ENCODE measurements at regions not wholly inside any gene's neighbourhood (a gene's known extent, or its start where the extent isn't known, plus 50 kb on each side); places are given as distances from the start of the nearest gene placed in this dataset.
A peak's percentile ranks its signal among the peaks of the same experiment; 100 is the strongest.
"Not testable (repeated sequence)": the region's sequence is repeated elsewhere in the genome, so short reads cannot be mapped to it uniquely, and the experiment has no call there.

- H3K27ac ChIP-seq (ENCODE audit: extremely low read depth, low read depth, low read length): no peak overlapping the region
- H3K36me3 ChIP-seq (ENCODE audit: control insufficient read depth in 2 of 2, insufficient read depth in 1 of 2, low read length in 2 of 2): no peaks in the 10 kb centered on the region
- no peaks in the 10 kb centered on the region for H3K9me3 ChIP-seq (ENCODE audit: control insufficient read depth, insufficient read depth, low read depth, low read length)
- H3K4me3 ChIP-seq (ENCODE audit: low read depth, low read length): no peak overlapping the region
- no peaks in the 10 kb centered on the region for H3K4me1 ChIP-seq (ENCODE audit: control insufficient read depth, insufficient read depth, low read length)
- TF ChIP-seq ZNF426 (tag by site-specific recombination; IDR thresholded peaks at IDR 0.05): no peak
- no peak for TF ChIP-seq YY2 (tag by site-specific recombination; IDR thresholded peaks at IDR 0.05)
- ChIA-PET CTCF (no interaction called here), POLR2A (no interaction called here)
Observed at GRCh38 chr14:104481323-104481722, 98.2 kb upstream of the C14orf180 start.

GRCh38 chr14:104482017-104482416 lies 97.5 kb upstream of the C14orf180 start:
- H3K9me3 ChIP-seq (ENCODE audit: control insufficient read depth, insufficient read depth, low read depth, low read length); H3K4me1 ChIP-seq (ENCODE audit: control insufficient read depth, insufficient read depth, low read length); H3K27ac ChIP-seq (ENCODE audit: extremely low read depth, low read depth, low read length); H3K4me3 ChIP-seq (ENCODE audit: low read depth, low read length); CTCF ChIA-PET; POLR2A ChIA-PET; H3K36me3 ChIP-seq (ENCODE audit: control insufficient read depth in 2 of 2, insufficient read depth in 1 of 2, low read length in 2 of 2): not testable (repeated sequence)
- TF ChIP-seq TRIM28 (IDR thresholded peaks at IDR 0.05; ENCODE audit: borderline replicate concordance, low read length) (0 out of 2 replicates have a peak, but pooled peaks have one; percentile 38), SETDB1 (IDR thresholded peaks at IDR 0.05; ENCODE audit: insufficient read length, low read length) (peak; percentile 90)

- ChIA-PET CTCF (interaction anchor here (1.1 kb wide), 1 partner anchor 117 kb away, joined by 4 read pairs; no protein-coding TSS in a partner anchor), POLR2A (no interaction called here)
- Histone ChIP-seq H3K9me3 (ENCODE audit: control insufficient read depth, insufficient read depth, low read depth, low read length) (no peaks in the 10 kb centered on the region), H3K4me1 (ENCODE audit: control insufficient read depth, insufficient read depth, low read length) (no peaks in the 10 kb centered on the region), H3K27ac (ENCODE audit: extremely low read depth, low read depth, low read length) (no peak overlapping the region), H3K36me3 (ENCODE audit: control insufficient read depth in 2 of 2, insufficient read depth in 1 of 2, low read length in 2 of 2) (no peaks in the 10 kb centered on the region), H3K4me3 (ENCODE audit: low read depth, low read length) (no peak overlapping the region)
- no peak for TF ChIP-seq ZNF280D (tag by site-specific recombination; IDR thresholded peaks at IDR 0.05)
- no peak for TF ChIP-seq ZNF37A (tag by site-specific recombination; IDR thresholded peaks at IDR 0.05)
- no peak for TF ChIP-seq ZBTB11 (tag by site-specific recombination; conservative IDR thresholded peaks at IDR 0.05; ENCODE audit: low read depth)
- TF ChIP-seq ELK4 (IDR thresholded peaks at IDR 0.05; ENCODE audit: borderline replicate concordance, low read depth, low read length): no peak
- no peak for TF ChIP-seq PBX3 (CRISPR knock-in tag; IDR thresholded peaks at IDR 0.05)
- TF ChIP-seq HOXD13 (CRISPR knock-in tag; IDR thresholded peaks at IDR 0.05; ENCODE audit: borderline replicate concordance): no peak
- TF ChIP-seq GFI1B (tag by site-specific recombination; IDR thresholded peaks at IDR 0.05): no peak
- TF ChIP-seq ZFP3 (tag by site-specific recombination; IDR thresholded peaks at IDR 0.05; ENCODE audit: low read depth): no peak
- no peak for TF ChIP-seq ZNF558 (tag by site-specific recombination; IDR thresholded peaks at IDR 0.05)
- TF ChIP-seq ATF2 (tag by site-specific recombination; IDR thresholded peaks at IDR 0.05; ENCODE audit: low read depth): no peak
- no peak for TF ChIP-seq ZNF488 (tag by site-specific recombination; IDR thresholded peaks at IDR 0.05)
Observed at GRCh38 chr14:104486222-104486923, 93.2 kb upstream of the C14orf180 start.

All from HEK293 (cell line).